ENCODE measurements at regions not wholly inside any gene's neighbourhood (a gene's known extent, or its start where the extent isn't known, plus 50 kb on each side); places are given as distances from the start of the nearest gene placed in this dataset.

DNA sequence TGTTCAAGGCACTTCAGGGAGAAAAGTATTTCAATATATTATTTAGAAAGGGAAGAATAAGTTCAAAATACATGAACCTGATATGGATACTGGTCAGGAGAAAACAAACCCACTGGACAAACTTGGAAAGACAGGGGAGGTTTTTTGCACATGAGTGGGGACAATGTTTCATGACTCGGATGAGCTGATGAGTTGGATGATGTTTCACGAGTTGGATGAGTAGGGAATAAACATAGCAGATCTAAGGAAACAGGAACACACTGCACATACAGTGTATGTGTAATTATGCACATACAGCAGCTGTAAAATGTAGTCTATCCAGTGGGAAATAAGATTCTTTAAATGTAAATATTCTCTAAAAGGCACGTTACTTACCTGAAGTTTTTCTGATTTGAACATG, 682.9 kb upstream of the ADAMTS5 start:
- H4K20me1 ChIP-seq (ENCODE audit: insufficient read depth) = no peaks in the 10 kb centered on the region
- H3K4me1 ChIP-seq (ENCODE audit: insufficient read depth) = peaks cover 45% of the 10 kb centered on the region
- H3K9ac ChIP-seq = peak overlapping the region; percentile 30; the same call in 1 of the 2 replicates
- no peaks in the 10 kb centered on the region for H3K36me3 ChIP-seq (ENCODE audit: low read depth)
- H3K27me3 ChIP-seq (replicated peaks; ENCODE audit: insufficient read depth) = no peaks in the 10 kb centered on the region
- in situ Hi-C loops (cut with MboI) = no loop called here
- no peaks in the 10 kb centered on the region for H3K9me3 ChIP-seq (ENCODE audit: low read depth)
- peak overlapping the region; percentile 98 for H3K27ac ChIP-seq
- H3F3A ChIP-seq (ENCODE audit: insufficient read depth) = peaks cover 24% of the 10 kb centered on the region
- 69 to 82% methylated on average over 3 of the region's 3 CpGs for WGBS, 2 experiments (ENCODE audit: low coverage in 1 of 2, low lambda C conversion rate in 2 of 2, missing lambda C conversion rate in 2 of 2)
- no peak overlapping the region for H2AFZ ChIP-seq
- H3K4me3 ChIP-seq = no peak overlapping the region
- TF ChIP-seq EZH2 (IDR thresholded peaks at IDR 0.05; ENCODE audit: insufficient read depth, poor library complexity, severe bottlenecking) = no peak
- no peak for TF ChIP-seq EZH2phosphoT487 (IDR thresholded peaks at IDR 0.05; ENCODE audit: insufficient read depth, low read depth)
- H3K79me2 ChIP-seq (ENCODE audit: insufficient read depth) = no peaks in the 10 kb centered on the region
- no peaks in the 10 kb centered on the region for H3K9me2 ChIP-seq (ENCODE audit: insufficient read depth)
- peak overlapping the region; percentile 14 for H3K4me2 ChIP-seq (ENCODE audit: unreplicated experiment)
- DNase-seq = peak; percentile 62

DNA sequence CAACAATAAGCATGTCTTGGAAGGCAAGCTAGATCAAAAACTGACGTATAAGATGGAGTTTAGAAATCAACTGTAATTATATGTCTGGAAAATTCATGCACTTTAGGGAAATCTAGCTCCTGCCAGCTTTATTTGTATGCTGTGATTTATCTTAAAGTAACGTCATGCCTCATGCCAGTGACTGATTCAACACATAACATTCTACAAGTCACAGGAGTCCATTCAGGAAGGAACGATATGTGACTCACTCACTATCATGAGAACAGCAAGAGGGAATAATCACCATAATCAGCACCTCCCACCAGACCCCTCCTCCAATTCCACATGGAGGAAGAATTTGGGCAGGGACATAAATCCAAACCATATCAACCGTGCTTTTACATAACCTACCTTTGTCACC, 682.4 kb upstream of the ADAMTS5 start:
- Histone ChIP-seq H3K4me3 (peak overlapping the region; percentile 18), H3K4me1 (ENCODE audit: insufficient read depth) (peaks cover 47% of the 10 kb centered on the region), H3K9ac (peak overlapping the region; percentile 80), H3K9me3 (ENCODE audit: low read depth) (no peaks in the 10 kb centered on the region), H2AFZ (no peak overlapping the region), H3K79me2 (ENCODE audit: insufficient read depth) (no peaks in the 10 kb centered on the region), H3K36me3 (ENCODE audit: low read depth) (no peaks in the 10 kb centered on the region), H3K4me2 (ENCODE audit: unreplicated experiment) (peak overlapping the region; percentile 77), H3K9me2 (ENCODE audit: insufficient read depth) (no peaks in the 10 kb centered on the region), H3K27ac (peak overlapping the region; percentile 98), H3K27me3 (replicated peaks; ENCODE audit: insufficient read depth) (no peaks in the 10 kb centered on the region), H3F3A (ENCODE audit: insufficient read depth) (peaks cover 24% of the 10 kb centered on the region), H4K20me1 (ENCODE audit: insufficient read depth) (no peaks in the 10 kb centered on the region)
- TF ChIP-seq EZH2phosphoT487 (IDR thresholded peaks at IDR 0.05; ENCODE audit: insufficient read depth, low read depth) = no peak
- no peak for TF ChIP-seq EZH2 (IDR thresholded peaks at IDR 0.05; ENCODE audit: insufficient read depth, poor library complexity, severe bottlenecking)
- DNase-seq = peak; percentile 95
- in situ Hi-C loops (cut with MboI) = no loop called here
- WGBS, 2 experiments (ENCODE audit: low coverage in 1 of 2, low lambda C conversion rate in 2 of 2, missing lambda C conversion rate in 2 of 2) = 11 to 12% methylated on average over 4 of the region's 4 CpGs

DNA sequence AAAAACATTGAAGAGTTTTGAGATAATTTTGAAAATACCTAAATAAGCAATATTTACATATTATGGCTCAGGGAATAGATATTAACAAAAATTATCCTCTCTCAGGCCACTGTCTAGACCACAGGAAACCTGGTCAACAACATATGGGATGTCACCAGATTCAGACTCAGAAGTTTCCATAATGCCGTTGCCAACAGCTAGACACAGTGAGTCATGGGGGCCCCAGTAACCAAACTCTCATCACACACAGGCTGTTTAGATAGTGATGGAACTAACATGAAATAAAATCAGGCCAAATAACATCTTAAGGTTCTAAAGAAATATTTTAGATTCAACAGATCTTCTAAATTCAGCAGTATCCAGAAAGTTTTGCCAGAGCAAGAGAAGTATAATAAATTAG, 681.7 kb upstream of the ADAMTS5 start:
- TF ChIP-seq EZH2 (IDR thresholded peaks at IDR 0.05; ENCODE audit: insufficient read depth, poor library complexity, severe bottlenecking) (no peak), EZH2phosphoT487 (IDR thresholded peaks at IDR 0.05; ENCODE audit: insufficient read depth, low read depth) (no peak)
- H3K27ac ChIP-seq = peak overlapping the region; percentile 98
- peaks cover 24% of the 10 kb centered on the region for H3F3A ChIP-seq (ENCODE audit: insufficient read depth)
- H3K27me3 ChIP-seq (replicated peaks; ENCODE audit: insufficient read depth) = no peaks in the 10 kb centered on the region
- H3K4me1 ChIP-seq (ENCODE audit: insufficient read depth) = peaks cover 47% of the 10 kb centered on the region
- H3K9me2 ChIP-seq (ENCODE audit: insufficient read depth) = no peaks in the 10 kb centered on the region
- H3K4me2 ChIP-seq (ENCODE audit: unreplicated experiment) = peak overlapping the region; percentile 77
- no peaks in the 10 kb centered on the region for H3K9me3 ChIP-seq (ENCODE audit: low read depth)
- in situ Hi-C loops (cut with MboI) = no loop called here
- WGBS, 2 experiments (ENCODE audit: low coverage in 1 of 2, low lambda C conversion rate in 2 of 2, missing lambda C conversion rate in 2 of 2) = 0 to 3% methylated on average over 1 of the region's 1 CpG
- no peaks in the 10 kb centered on the region for H3K36me3 ChIP-seq (ENCODE audit: low read depth)
- H2AFZ ChIP-seq = no peak overlapping the region
- H3K9ac ChIP-seq = peak overlapping the region; percentile 80
- no peaks in the 10 kb centered on the region for H3K79me2 ChIP-seq (ENCODE audit: insufficient read depth)
- no peaks in the 10 kb centered on the region for H4K20me1 ChIP-seq (ENCODE audit: insufficient read depth)
- peak; percentile 93 for DNase-seq
- peak overlapping the region; percentile 18 for H3K4me3 ChIP-seq

DNA sequence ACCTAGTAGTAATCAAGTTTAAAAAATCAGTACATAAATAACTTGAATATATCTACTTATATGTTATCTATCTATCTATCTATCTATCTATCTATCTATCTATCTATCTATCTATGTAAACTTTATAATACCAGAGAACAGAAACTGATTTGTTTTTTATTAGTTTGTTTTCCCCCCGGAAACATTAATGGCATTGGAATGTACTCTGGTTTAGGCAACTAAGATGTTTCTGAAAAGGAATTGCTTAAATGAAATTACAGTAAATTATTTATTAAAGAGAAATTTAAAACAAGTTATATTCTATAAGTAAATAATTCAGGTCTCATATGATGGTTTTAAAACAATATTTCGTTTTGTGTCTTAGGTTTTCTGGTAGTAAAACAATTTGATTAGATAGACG, 681.0 kb upstream of the ADAMTS5 start:
- Histone ChIP-seq H3K27ac (peak overlapping the region; percentile 98), H4K20me1 (ENCODE audit: insufficient read depth) (no peaks in the 10 kb centered on the region), H3K9ac (peak overlapping the region; percentile 80), H3K4me2 (ENCODE audit: unreplicated experiment) (peak overlapping the region; percentile 34), H3K27me3 (replicated peaks; ENCODE audit: insufficient read depth) (no peaks in the 10 kb centered on the region), H3K4me1 (ENCODE audit: insufficient read depth) (peaks cover 47% of the 10 kb centered on the region), H2AFZ (no peak overlapping the region), H3K9me3 (ENCODE audit: low read depth) (no peaks in the 10 kb centered on the region), H3K79me2 (ENCODE audit: insufficient read depth) (no peaks in the 10 kb centered on the region), H3K36me3 (ENCODE audit: low read depth) (no peaks in the 10 kb centered on the region), H3K4me3 (no peak overlapping the region), H3K9me2 (ENCODE audit: insufficient read depth) (no peaks in the 10 kb centered on the region), H3F3A (ENCODE audit: insufficient read depth) (peaks cover 24% of the 10 kb centered on the region)
- no peak for TF ChIP-seq EZH2phosphoT487 (IDR thresholded peaks at IDR 0.05; ENCODE audit: insufficient read depth, low read depth)
- TF ChIP-seq EZH2 (IDR thresholded peaks at IDR 0.05; ENCODE audit: insufficient read depth, poor library complexity, severe bottlenecking) = no peak
- 51 to 52% methylated on average over 3 of the region's 3 CpGs for WGBS, 2 experiments (ENCODE audit: low coverage in 1 of 2, low lambda C conversion rate in 2 of 2, missing lambda C conversion rate in 2 of 2)
- in situ Hi-C loops (cut with MboI) = no loop called here
- DNase-seq = peak; percentile 22

DNA sequence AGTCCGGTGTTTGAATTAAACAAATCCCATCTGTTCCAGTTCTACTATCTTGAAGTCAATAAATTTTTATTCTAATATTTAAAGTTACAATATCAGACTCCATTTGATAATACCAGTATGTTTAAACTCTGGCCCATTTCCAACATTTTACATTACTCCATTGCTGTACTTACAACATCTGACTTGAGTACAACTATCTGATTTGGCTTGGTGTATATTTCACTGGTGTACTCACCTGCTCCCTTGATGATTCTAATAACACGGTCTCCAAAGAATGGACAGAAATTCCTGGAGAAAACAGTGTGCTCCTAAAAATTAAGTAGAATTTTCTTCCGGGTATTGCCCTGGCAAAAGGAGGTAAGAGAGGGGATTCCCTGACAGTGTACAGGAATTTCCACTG, 680.5 kb upstream of the ADAMTS5 start:
- Histone ChIP-seq H3K4me1 (ENCODE audit: insufficient read depth) (peaks cover 47% of the 10 kb centered on the region), H3K4me2 (ENCODE audit: unreplicated experiment) (peak overlapping the region; percentile 34), H3K4me3 (no peak overlapping the region), H3K9ac (0 out of 2 replicates have a peak overlapping the region, but pooled peaks have one; percentile 9), H3F3A (ENCODE audit: insufficient read depth) (peaks cover 24% of the 10 kb centered on the region), H4K20me1 (ENCODE audit: insufficient read depth) (no peaks in the 10 kb centered on the region), H3K36me3 (ENCODE audit: low read depth) (no peaks in the 10 kb centered on the region), H3K27me3 (replicated peaks; ENCODE audit: insufficient read depth) (no peaks in the 10 kb centered on the region), H3K79me2 (ENCODE audit: insufficient read depth) (no peaks in the 10 kb centered on the region), H3K9me2 (ENCODE audit: insufficient read depth) (no peaks in the 10 kb centered on the region), H3K9me3 (ENCODE audit: low read depth) (no peaks in the 10 kb centered on the region), H3K27ac (peak overlapping the region; percentile 98; the same call in 1 of the 2 replicates), H2AFZ (no peak overlapping the region)
- DNase-seq = peak; percentile 9
- in situ Hi-C loops (cut with MboI) = no loop called here
- WGBS, 2 experiments (ENCODE audit: low coverage in 1 of 2, low lambda C conversion rate in 2 of 2, missing lambda C conversion rate in 2 of 2) = 71 to 76% methylated on average over 3 of the region's 3 CpGs
- no peak for TF ChIP-seq EZH2phosphoT487 (IDR thresholded peaks at IDR 0.05; ENCODE audit: insufficient read depth, low read depth)
- TF ChIP-seq EZH2 (IDR thresholded peaks at IDR 0.05; ENCODE audit: insufficient read depth, poor library complexity, severe bottlenecking) = no peak

Measured in GM23248 (cell line).